Mucosa of descending colon (tissue), 3 donors: ENCODE measurements at regions not wholly inside any gene's neighbourhood (a gene's known extent, or its start where the extent isn't known, plus 50 kb on each side); places are given as distances from the start of the nearest gene placed in this dataset.

Experiments used
- ATAC-seq: fragments of 200-7000 bp; cut with Tn5 transposase; one replicate; pipeline ENCODE4 v1.9.1; 2020; ENCODE audit warnings: mild to moderate bottlenecking, moderate library complexity
- DNase-seq, 3 donors: peaks; one replicate each; pipeline ENCODE4 v3.0.0-alpha.2; 2020
- H3K36me3 ChIP-seq: fragments of 200-600 bp; one replicate; pipeline ENCODE4 v1.8.0; 2021; ENCODE audit warnings: low read depth, mild to moderate bottlenecking
- H3K4me1 ChIP-seq: fragments of 200-600 bp; one replicate; pipeline ENCODE4 v1.8.0; 2021; ENCODE audit warnings: low read depth, mild to moderate bottlenecking
- H3K4me3 ChIP-seq: fragments of 200-600 bp; one replicate; pipeline ENCODE4 v1.8.0; 2021; ENCODE audit warnings: mild to moderate bottlenecking
- H3K9me3 ChIP-seq: fragments of 200-600 bp; one replicate; pipeline ENCODE4 v1.8.0; 2021; ENCODE audit warnings: mild to moderate bottlenecking
- CTCF ChIP-seq: fragments of 200-600 bp; IDR thresholded peaks from one replicate; pipeline ENCODE4 v1.8.0; 2022; ENCODE audit warnings: antibody characterized with exemption, mild to moderate bottlenecking
- intact Hi-C, 2 donors: fragments of 100-400 bp; cut with DNase I in 1 of 2; cut with micrococcal nuclease in 1 of 2; formaldehyde crosslinking; loops; one replicate each; pipeline versions ENCODE4 v1.11.0 to v1.11.1; 2022; cut with DNase I, micrococcal nuclease
- donor health status: DM: no; HTN: no; CAD: no; lungs with moderate emphysema.
- donor health status: DM: no; HTN: no; CAD: no.
- donor health status: DM: no; HTN: yes; CAD: no.

DNA sequence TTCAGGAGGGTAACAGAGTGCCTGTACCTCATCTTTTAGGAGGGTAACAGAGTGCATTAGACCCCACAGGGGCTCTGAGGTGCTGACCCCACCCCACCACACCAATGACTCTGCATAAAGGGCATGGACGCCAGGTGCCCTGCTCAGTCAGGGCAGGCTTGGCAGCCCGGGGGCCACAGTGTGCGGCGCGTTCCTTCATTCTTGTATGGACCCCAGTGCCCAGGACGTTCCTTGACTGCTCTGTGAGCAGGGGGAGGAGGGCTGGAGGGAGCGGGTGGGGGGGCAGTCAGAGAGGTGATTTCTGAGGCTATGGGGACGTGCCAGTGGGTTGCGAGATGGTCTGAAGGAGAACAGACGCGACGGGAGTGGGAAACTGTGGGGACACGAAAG is 168.7 kb upstream of the NCK2 start:
- no peak for TF ChIP-seq CTCF
- DNase-seq = no peak
- H3K4me3 ChIP-seq = no peak overlapping the region
- no peaks in the 10 kb centered on the region for H3K4me1 ChIP-seq
- ATAC-seq = no peak
- intact Hi-C loops = no loop called here
- no peaks in the 10 kb centered on the region for H3K36me3 ChIP-seq
- H3K9me3 ChIP-seq = no peaks in the 10 kb centered on the region

DNA sequence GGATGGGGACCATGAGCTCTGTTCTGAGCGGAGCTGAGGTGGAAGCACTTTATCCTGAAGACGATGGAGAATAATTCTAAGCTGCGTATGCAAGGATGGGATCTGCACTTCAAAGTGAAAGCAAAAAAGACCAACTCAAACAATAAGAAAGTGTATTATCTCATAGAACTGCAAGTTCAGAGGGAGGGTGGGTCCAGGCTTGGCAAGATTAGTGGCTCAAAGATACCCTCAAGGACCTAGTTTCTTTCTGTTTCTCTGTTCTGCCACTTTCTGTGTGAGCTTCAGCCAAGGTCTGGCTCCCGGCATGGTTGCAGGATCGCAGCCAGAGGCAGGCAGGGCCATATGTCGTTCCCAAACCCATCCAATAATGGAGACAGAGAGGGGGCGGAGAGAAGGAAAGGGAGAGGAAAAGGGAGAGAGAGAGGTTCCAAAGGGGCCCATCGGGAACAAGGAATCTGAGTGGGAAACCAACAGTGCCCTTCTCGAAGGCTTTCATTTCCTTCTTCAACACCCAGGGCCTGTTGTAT is 169.2 kb upstream of the NCK2 start:
- no peaks in the 10 kb centered on the region for H3K36me3 ChIP-seq
- H3K4me3 ChIP-seq = no peak overlapping the region
- H3K9me3 ChIP-seq = no peaks in the 10 kb centered on the region
- intact Hi-C loops = no loop called here
- no peak for ATAC-seq
- DNase-seq = no peak
- no peaks in the 10 kb centered on the region for H3K4me1 ChIP-seq
- no peak for TF ChIP-seq CTCF

- H3K36me3 ChIP-seq = no peaks in the 10 kb centered on the region
- no peaks in the 10 kb centered on the region for H3K4me1 ChIP-seq
- H3K4me3 ChIP-seq = no peak overlapping the region
- ATAC-seq (no peak), DNase-seq (no peak)
- TF ChIP-seq CTCF = no peak
- intact Hi-C loops = no loop called here
- H3K9me3 ChIP-seq = no peaks in the 10 kb centered on the region
Measured at GRCh38 chr2:105574796-105575344, 169.8 kb upstream of the NCK2 start.

DNA sequence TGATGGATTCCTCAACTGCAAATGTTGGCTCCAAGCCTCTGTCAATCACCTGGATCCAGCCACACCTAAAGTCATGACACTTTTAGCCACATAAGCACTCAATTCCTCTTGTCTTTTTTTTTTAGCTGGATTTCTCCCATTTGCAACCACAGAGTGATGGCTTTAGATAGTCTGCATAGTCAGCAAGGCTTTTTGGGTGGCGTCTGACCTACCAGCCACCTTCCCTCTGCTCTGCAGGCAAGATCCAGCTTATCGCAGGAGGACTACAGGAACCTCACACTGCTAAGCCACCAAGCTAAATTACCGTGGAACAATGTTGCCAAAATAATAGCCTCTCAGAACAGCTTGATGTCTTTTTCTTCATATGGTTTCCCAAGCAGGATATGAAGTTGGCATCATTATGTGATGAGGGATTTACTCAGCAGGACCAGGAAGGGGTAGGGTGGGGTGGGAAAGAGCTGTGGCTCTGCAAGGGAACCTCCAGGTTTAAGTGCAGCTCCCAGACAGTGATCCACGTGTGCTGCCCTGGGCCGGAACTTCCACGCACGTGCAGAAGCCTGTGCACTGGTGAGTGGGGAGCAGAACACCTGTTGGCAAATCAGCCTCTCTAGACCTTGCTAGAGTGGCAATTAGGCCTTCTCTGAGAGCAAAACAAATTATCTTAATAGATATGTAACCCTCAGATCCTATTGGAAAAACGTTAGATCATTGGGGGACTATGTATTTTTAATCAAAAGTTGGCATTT is 170.6 kb upstream of the NCK2 start:
- H3K9me3 ChIP-seq = no peaks in the 10 kb centered on the region
- H3K4me1 ChIP-seq = no peaks in the 10 kb centered on the region
- intact Hi-C loops = no loop called here
- H3K36me3 ChIP-seq = no peaks in the 10 kb centered on the region
- no peak overlapping the region for H3K4me3 ChIP-seq
- TF ChIP-seq CTCF = no peak
- ATAC-seq (no peak), DNase-seq (no peak)

GRCh38 chr2:105573490-105573889 is 171.2 kb upstream of the NCK2 start:
- intact Hi-C loops = no loop called here
- no peak for DNase-seq

More at GRCh38 chr2:105573490-105573889, 171.2 kb upstream of the NCK2 start:
- no peak overlapping the region for H3K4me3 ChIP-seq
- no peaks in the 10 kb centered on the region for H3K4me1 ChIP-seq
- peak; percentile 31 for ATAC-seq
- H3K9me3 ChIP-seq = no peaks in the 10 kb centered on the region
- TF ChIP-seq CTCF = no peak
- no peaks in the 10 kb centered on the region for H3K36me3 ChIP-seq
